22Rv1 (cell line): ENCODE measurements at regions not wholly inside any gene's neighbourhood (a gene's known extent, or its start where the extent isn't known, plus 50 kb on each side); places are given as distances from the start of the nearest gene placed in this dataset.

Experiments used
- H3K27ac ChIP-seq: fragments of 450-650 bp; 2 replicates; pipeline ENCODE4 v1.5.1; 2017
- ZFX ChIP-seq: fragments of 450-650 bp; IDR thresholded peaks from 2 replicates; pipeline ENCODE4 v1.6.1; 2017; ENCODE audit warnings: antibody characterized with exemption, borderline replicate concordance
- TF ChIP-seq, protein P1 (sequence below): fragments of 450-650 bp; IDR thresholded peaks from 2 replicates; pipeline ENCODE4 v1.5.1; 2017; ENCODE audit warnings: mild to moderate bottlenecking

DNA sequence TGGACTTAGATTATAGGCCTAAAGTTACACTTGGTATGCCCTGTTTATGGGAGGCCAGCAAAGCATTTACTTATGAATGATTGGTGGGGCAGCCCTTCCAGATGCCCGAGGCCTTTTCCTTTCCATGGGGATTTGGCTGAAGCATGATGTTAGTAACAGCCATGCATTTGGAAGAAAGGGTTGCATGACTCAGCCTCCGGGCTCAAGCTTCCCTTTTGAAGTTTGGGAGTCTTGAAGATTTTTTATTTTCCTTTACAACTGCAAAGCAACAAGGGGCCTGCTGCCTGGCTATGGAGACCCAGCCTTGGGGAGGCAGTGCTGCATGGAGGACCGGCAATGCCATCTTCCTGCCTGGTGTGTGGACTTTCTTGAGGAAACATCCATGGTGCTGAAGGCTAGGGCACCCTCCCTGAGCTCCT is 244.7 kb downstream of the ICE1 start:
- H3K27ac ChIP-seq = no peak overlapping the region
- no peak for TF ChIP-seq ZFX
- TF ChIP-seq, protein P1, sequence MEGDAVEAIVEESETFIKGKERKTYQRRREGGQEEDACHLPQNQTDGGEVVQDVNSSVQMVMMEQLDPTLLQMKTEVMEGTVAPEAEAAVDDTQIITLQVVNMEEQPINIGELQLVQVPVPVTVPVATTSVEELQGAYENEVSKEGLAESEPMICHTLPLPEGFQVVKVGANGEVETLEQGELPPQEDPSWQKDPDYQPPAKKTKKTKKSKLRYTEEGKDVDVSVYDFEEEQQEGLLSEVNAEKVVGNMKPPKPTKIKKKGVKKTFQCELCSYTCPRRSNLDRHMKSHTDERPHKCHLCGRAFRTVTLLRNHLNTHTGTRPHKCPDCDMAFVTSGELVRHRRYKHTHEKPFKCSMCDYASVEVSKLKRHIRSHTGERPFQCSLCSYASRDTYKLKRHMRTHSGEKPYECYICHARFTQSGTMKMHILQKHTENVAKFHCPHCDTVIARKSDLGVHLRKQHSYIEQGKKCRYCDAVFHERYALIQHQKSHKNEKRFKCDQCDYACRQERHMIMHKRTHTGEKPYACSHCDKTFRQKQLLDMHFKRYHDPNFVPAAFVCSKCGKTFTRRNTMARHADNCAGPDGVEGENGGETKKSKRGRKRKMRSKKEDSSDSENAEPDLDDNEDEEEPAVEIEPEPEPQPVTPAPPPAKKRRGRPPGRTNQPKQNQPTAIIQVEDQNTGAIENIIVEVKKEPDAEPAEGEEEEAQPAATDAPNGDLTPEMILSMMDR = no peak

GRCh38 chr5:5666369-5666768 is 243.9 kb downstream of the ICE1 start:
- TF ChIP-seq, protein P1 = no peak
- no peak for TF ChIP-seq ZFX
- H3K27ac ChIP-seq = no peak overlapping the region

DNA sequence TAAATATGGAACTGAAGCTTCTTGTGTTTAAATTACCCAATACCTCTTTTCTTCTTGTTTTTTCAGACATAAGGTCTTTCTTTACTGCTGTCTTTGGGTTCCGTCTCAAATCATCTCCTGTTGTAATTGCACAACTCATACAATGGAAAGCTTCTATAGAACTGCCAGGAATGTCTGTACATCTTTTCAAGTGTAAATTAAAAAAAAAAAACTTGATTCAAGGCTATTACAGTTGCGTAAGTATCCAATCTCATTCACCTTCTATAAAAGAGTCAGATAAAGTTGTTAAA is 243.5 kb downstream of the ICE1 start:
- H3K27ac ChIP-seq = no peak overlapping the region
- TF ChIP-seq ZFX = no peak
- TF ChIP-seq, protein P1 = no peak

GRCh38 chr5:5665225-5666075 is 243.0 kb downstream of the ICE1 start:
- TF ChIP-seq, protein P1 = no peak
- TF ChIP-seq ZFX = no peak
- no peak overlapping the region for H3K27ac ChIP-seq

GRCh38 chr5:5658889-5659465 is 236.5 kb downstream of the ICE1 start:
- no peak overlapping the region for H3K27ac ChIP-seq
- TF ChIP-seq ZFX = no peak
- TF ChIP-seq, protein P1 = no peak

GRCh38 chr5:5658226-5658625 is 235.7 kb downstream of the ICE1 start:
- no peak overlapping the region for H3K27ac ChIP-seq
- TF ChIP-seq ZFX = no peak
- TF ChIP-seq, protein P1 = no peak

DNA sequence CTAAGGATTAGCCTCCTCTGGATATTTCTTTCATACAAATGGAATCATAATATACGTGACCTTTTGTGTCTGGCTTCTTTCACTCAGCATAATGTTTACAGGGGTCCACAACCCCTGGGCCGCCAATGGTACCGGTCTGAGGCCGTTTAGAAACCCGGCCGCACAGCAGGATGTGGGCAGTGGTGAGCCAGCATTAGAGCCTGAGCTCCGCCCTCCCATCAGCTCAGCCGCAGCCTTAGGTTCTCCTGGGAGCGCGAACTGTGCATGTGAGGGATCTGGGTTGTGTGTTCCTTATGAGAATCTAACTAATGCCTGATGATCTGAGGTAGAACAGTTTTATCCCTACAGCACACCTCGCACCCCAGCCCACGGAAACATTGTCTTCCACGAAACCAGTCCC is 229.7 kb downstream of the ICE1 start:
- TF ChIP-seq, protein P1 = no peak
- no peak for TF ChIP-seq ZFX
- no peak overlapping the region for H3K27ac ChIP-seq
